GM23338 (cell line): ENCODE measurements at regions not wholly inside any gene's neighbourhood (a gene's known extent, or its start where the extent isn't known, plus 50 kb on each side); places are given as distances from the start of the nearest gene placed in this dataset.
"Not testable (repeated sequence)": the region's sequence is repeated elsewhere in the genome, so short reads cannot be mapped to it uniquely, and the experiment has no call there.

Experiments used
- ATAC-seq: fragments of 200-7000 bp; cut with Tn5 transposase; 3 replicates; pipeline ENCODE4 v1.9.1; 2020
- DNase-seq: peaks from one replicate; pipeline ENCODE4 v3.0.0-alpha.2; 2015; ENCODE audit warnings: low spot score
- H2AFZ ChIP-seq: fragments of 200-600 bp; sonication (generic); 2 replicates; pipeline ENCODE4 v1.8.0; 2016; ENCODE audit warnings: antibody characterized with exemption, mild to moderate bottlenecking, moderate library complexity
- H3F3A ChIP-seq: fragments of 200-600 bp; sonication (generic); replicated peaks from 2 replicates; pipeline ENCODE4 v1.8.0; 2017; ENCODE audit warnings: antibody characterized with exemption, mixed run types, low read depth
- H3K27ac ChIP-seq: fragments of 200-600 bp; sonication (generic); 2 replicates; pipeline ENCODE4 v1.6.1; 2016; ENCODE audit warnings: low read depth
- H3K27me3 ChIP-seq: fragments of 200-600 bp; sonication (generic); 2 replicates; pipeline ENCODE4 v1.8.0; 2016; ENCODE audit warnings: mild to moderate bottlenecking, mixed run types, moderate library complexity; ENCODE audit not compliant: insufficient read depth
- H3K36me3 ChIP-seq: fragments of 200-600 bp; sonication (generic); 2 replicates; pipeline ENCODE4 v1.8.0; 2016; ENCODE audit warnings: mild to moderate bottlenecking; ENCODE audit not compliant: insufficient read depth
- H3K4me1 ChIP-seq: fragments of 200-600 bp; sonication (generic); 2 replicates; pipeline ENCODE4 v1.8.0; 2016; ENCODE audit warnings: mild to moderate bottlenecking, moderate library complexity; ENCODE audit not compliant: insufficient read depth
- H3K4me2 ChIP-seq: fragments of 200-600 bp; sonication (generic); 2 replicates; pipeline ENCODE4 v1.7.1; 2017; ENCODE audit warnings: mixed run types
- H3K4me3 ChIP-seq: fragments of 200-600 bp; sonication (generic); 2 replicates; pipeline ENCODE4 v1.6.1; 2016; ENCODE audit warnings: mixed run types
- H3K79me2 ChIP-seq: fragments of 200-600 bp; sonication (generic); replicated peaks from 2 replicates; pipeline ENCODE4 v1.8.0; 2017; ENCODE audit warnings: mild to moderate bottlenecking; ENCODE audit not compliant: insufficient read depth
- H3K9me2 ChIP-seq: fragments of 200-600 bp; sonication (generic); 2 replicates; pipeline ENCODE4 v1.8.0; 2017; ENCODE audit not compliant: insufficient read depth
- H4K20me1 ChIP-seq: fragments of 200-600 bp; sonication (generic); replicated peaks from 2 replicates; pipeline ENCODE4 v1.8.0; 2017; ENCODE audit warnings: mild to moderate bottlenecking; ENCODE audit not compliant: insufficient read depth
- H3K27ac Mint-ChIP-seq: 2 replicates; pipeline ENCODE4 v1.8.0; 2020; ENCODE audit warnings: inconsistent platforms, mild to moderate bottlenecking, moderate library complexity, mixed read lengths
- H3K27me3 Mint-ChIP-seq: 3 replicates; pipeline ENCODE4 v1.8.0; 2022; ENCODE audit warnings: low read depth, mild to moderate bottlenecking, moderate library complexity, mixed read lengths, inconsistent platforms; ENCODE audit not compliant: insufficient read depth, poor library complexity
- H3K36me3 Mint-ChIP-seq: 3 replicates; pipeline ENCODE4 v1.8.0; 2021; ENCODE audit warnings: low read depth, mild to moderate bottlenecking, inconsistent platforms, moderate library complexity, mixed read lengths
- H3K4me1 Mint-ChIP-seq: 3 replicates; pipeline ENCODE4 v1.8.0; 2020; ENCODE audit warnings: mild to moderate bottlenecking, inconsistent platforms, mixed read lengths
- H3K4me3 Mint-ChIP-seq: 3 replicates; pipeline ENCODE4 v1.8.0; 2021; ENCODE audit warnings: moderate library complexity, mild to moderate bottlenecking, inconsistent platforms, mixed read lengths
- H3K9me3 Mint-ChIP-seq: 3 replicates; pipeline ENCODE4 v1.8.0; 2020; ENCODE audit warnings: moderate library complexity, mild to moderate bottlenecking, inconsistent platforms, mixed read lengths
- CREB1 ChIP-seq: fragments of 250-450 bp; sonication (Bioruptor Pico); IDR thresholded peaks from 2 replicates; pipeline ENCODE4 v1.5.0; 2020; ENCODE audit warnings: low read depth, mild to moderate bottlenecking, moderate library complexity
- CTCF ChIP-seq, 2 experiments: fragments of 200-600 bp in 1 of 2; sonication (generic) in 1 of 2; conservative IDR thresholded peaks; 2 replicates each; pipeline versions ENCODE4 v1.5.1 to v1.6.1; 2016 to 2017; ENCODE audit warnings: antibody characterized with exemption in 2 of 2, low read depth in 2 of 2, mild to moderate bottlenecking in 2 of 2, moderate library complexity in 1 of 2
- EZH2 ChIP-seq: fragments of 200-600 bp; sonication (generic); IDR thresholded peaks from one replicate; pipeline ENCODE4 v1.8.0; 2017; ENCODE audit warnings: antibody characterized with exemption, mild to moderate bottlenecking, low read depth; ENCODE audit not compliant: unreplicated experiment
- EZH2phosphoT487 ChIP-seq: fragments of 200-600 bp; sonication (generic); IDR thresholded peaks from one replicate; pipeline ENCODE4 v1.8.1; 2018; ENCODE audit warnings: antibody characterized with exemption; ENCODE audit not compliant: unreplicated experiment
- JUNB ChIP-seq: IDR thresholded peaks from one replicate; pipeline ENCODE4 v1.6.1; 2016; ENCODE audit warnings: antibody characterized with exemption; ENCODE audit not compliant: unreplicated experiment
- NANOG ChIP-seq: IDR thresholded peaks from 2 replicates; pipeline ENCODE4 v1.6.1; 2016; ENCODE audit warnings: antibody characterized with exemption, borderline replicate concordance
- POLR2AphosphoS5 ChIP-seq: IDR thresholded peaks from 2 replicates; pipeline ENCODE4 v1.6.1; 2016; ENCODE audit warnings: antibody characterized with exemption, low read depth
- STAT1 ChIP-seq: IDR thresholded peaks from one replicate; pipeline ENCODE4 v1.6.1; 2016; ENCODE audit warnings: antibody characterized with exemption; ENCODE audit not compliant: unreplicated experiment
- ZNF331 ChIP-seq: fragments of 250-450 bp; sonication (Bioruptor Pico); IDR thresholded peaks from 2 replicates; pipeline ENCODE4 v1.5.0; 2020; ENCODE audit warnings: low read depth, mild to moderate bottlenecking, moderate library complexity
- TF ChIP-seq, protein P1 (sequence below): IDR thresholded peaks from one replicate; pipeline ENCODE4 v1.6.1; 2018; ENCODE audit warnings: antibody characterized with exemption; ENCODE audit not compliant: unreplicated experiment
- TF ChIP-seq, protein P2 (sequence below): IDR thresholded peaks from 2 replicates; pipeline ENCODE4 v1.6.1; 2016; ENCODE audit warnings: antibody characterized with exemption

DNA sequence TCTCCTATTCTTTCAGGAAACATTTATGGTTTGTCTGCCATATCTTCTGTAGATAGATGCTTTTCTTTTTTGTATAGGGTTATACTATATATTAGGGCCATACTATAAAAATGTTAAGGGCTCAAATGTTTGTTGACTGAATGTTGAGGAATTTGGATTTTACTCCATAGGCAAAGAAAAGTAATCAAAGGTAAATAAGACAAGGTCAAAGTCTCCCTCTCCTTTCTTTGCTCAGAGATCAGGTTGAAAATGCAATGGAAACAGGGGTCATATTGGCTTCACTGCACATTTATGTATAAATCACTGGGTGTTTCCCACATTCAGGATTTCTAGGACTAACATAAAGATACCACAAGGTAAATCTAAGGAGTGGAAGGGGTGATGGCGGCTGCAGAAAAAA, 291.4 kb upstream of the FZD8 start:
- Mint-ChIP-seq H3K4me1 (peaks cover 9% of the 10 kb centered on the region), H3K27me3 (peaks cover 4% of the 10 kb centered on the region), H3K4me3 (no peak overlapping the region), H3K9me3 (no peaks in the 10 kb centered on the region; the same call in 2 of the 3 replicates), H3K27ac (no peak overlapping the region), H3K36me3 (no peaks in the 10 kb centered on the region)
- Histone ChIP-seq H3K36me3 (no peaks in the 10 kb centered on the region), H3K27me3 (no peaks in the 10 kb centered on the region), H3K4me2 (no peak overlapping the region), H3K9me2 (peaks cover 4% of the 10 kb centered on the region), H3K27ac (no peak overlapping the region), H3F3A (no peaks in the 10 kb centered on the region), H3K4me3 (no peak overlapping the region), H4K20me1 (no peaks in the 10 kb centered on the region), H3K79me2 (no peaks in the 10 kb centered on the region), H2AFZ (no peak overlapping the region), H3K4me1 (peaks cover 8% of the 10 kb centered on the region; the same call in 1 of the 2 replicates)
- DNase-seq (no peak), ATAC-seq (no peak)
- TF ChIP-seq JUNB (no peak), CREB1 (CRISPR knock-in tag) (no peak), STAT1 (no peak), EZH2 (no peak), POLR2AphosphoS5 (no peak), CTCF (conservative IDR thresholded peaks at IDR 0.05; ENCODE audit: low read depth in 2 of 2) (no peak)

DNA sequence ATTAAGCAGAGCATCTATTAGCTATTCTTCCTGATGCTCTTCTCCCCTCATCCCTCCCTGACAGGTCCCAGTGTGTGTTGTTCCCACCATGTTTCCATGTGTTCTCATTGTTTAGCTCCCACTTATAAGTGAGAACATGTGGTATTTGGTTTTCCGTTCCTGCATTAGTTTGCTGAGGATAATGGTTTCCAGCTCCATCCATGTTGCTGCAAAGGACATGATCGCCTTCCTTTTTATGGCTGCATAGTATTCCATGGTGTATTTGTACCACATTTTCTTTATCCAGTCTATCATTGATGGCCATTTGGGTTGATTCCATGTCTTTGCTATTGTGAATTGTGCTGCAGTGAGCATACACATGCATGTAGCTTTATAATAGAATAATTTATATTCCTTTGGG, 287.9 kb upstream of the FZD8 start:
- not testable (repeated sequence) for H3K4me3 ChIP-seq

GRCh38 chr10:35928748-35929147, 286.7 kb upstream of the FZD8 start:
- no peak overlapping the region for H3K4me2 ChIP-seq
- H3F3A ChIP-seq: no peaks in the 10 kb centered on the region
- H3K4me1 ChIP-seq: peaks cover 8% of the 10 kb centered on the region
- DNase-seq (no peak), ATAC-seq (no peak)
- Mint-ChIP-seq H3K36me3 (no peaks in the 10 kb centered on the region), H3K9me3 (no peaks in the 10 kb centered on the region), H3K27ac (no peak overlapping the region), H3K4me1 (peaks cover 36% of the 10 kb centered on the region), H3K27me3 (peaks cover 3% of the 10 kb centered on the region), H3K4me3 (no peak overlapping the region)
- no peaks in the 10 kb centered on the region for H4K20me1 ChIP-seq
- no peaks in the 10 kb centered on the region; the same call in 1 of the 2 replicates for H3K9me2 ChIP-seq
- no peak overlapping the region for H3K27ac ChIP-seq
- no peak overlapping the region for H2AFZ ChIP-seq
- no peaks in the 10 kb centered on the region for H3K36me3 ChIP-seq
- no peak overlapping the region for H3K4me3 ChIP-seq
- H3K27me3 ChIP-seq: no peaks in the 10 kb centered on the region
- no peaks in the 10 kb centered on the region for H3K79me2 ChIP-seq
- TF ChIP-seq EZH2: no peak
- TF ChIP-seq CREB1 (CRISPR knock-in tag): no peak
- no peak for TF ChIP-seq ZNF331
- TF ChIP-seq, protein P1, sequence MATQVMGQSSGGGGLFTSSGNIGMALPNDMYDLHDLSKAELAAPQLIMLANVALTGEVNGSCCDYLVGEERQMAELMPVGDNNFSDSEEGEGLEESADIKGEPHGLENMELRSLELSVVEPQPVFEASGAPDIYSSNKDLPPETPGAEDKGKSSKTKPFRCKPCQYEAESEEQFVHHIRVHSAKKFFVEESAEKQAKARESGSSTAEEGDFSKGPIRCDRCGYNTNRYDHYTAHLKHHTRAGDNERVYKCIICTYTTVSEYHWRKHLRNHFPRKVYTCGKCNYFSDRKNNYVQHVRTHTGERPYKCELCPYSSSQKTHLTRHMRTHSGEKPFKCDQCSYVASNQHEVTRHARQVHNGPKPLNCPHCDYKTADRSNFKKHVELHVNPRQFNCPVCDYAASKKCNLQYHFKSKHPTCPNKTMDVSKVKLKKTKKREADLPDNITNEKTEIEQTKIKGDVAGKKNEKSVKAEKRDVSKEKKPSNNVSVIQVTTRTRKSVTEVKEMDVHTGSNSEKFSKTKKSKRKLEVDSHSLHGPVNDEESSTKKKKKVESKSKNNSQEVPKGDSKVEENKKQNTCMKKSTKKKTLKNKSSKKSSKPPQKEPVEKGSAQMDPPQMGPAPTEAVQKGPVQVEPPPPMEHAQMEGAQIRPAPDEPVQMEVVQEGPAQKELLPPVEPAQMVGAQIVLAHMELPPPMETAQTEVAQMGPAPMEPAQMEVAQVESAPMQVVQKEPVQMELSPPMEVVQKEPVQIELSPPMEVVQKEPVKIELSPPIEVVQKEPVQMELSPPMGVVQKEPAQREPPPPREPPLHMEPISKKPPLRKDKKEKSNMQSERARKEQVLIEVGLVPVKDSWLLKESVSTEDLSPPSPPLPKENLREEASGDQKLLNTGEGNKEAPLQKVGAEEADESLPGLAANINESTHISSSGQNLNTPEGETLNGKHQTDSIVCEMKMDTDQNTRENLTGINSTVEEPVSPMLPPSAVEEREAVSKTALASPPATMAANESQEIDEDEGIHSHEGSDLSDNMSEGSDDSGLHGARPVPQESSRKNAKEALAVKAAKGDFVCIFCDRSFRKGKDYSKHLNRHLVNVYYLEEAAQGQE: no peak
- no peak for TF ChIP-seq NANOG
- TF ChIP-seq, protein P2, sequence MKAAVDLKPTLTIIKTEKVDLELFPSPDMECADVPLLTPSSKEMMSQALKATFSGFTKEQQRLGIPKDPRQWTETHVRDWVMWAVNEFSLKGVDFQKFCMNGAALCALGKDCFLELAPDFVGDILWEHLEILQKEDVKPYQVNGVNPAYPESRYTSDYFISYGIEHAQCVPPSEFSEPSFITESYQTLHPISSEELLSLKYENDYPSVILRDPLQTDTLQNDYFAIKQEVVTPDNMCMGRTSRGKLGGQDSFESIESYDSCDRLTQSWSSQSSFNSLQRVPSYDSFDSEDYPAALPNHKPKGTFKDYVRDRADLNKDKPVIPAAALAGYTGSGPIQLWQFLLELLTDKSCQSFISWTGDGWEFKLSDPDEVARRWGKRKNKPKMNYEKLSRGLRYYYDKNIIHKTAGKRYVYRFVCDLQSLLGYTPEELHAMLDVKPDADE: no peak
- TF ChIP-seq CTCF (conservative IDR thresholded peaks at IDR 0.05; ENCODE audit: low read depth in 2 of 2): no peak
- TF ChIP-seq EZH2phosphoT487: no peak

More for the DNA sequence above, 287.9 kb upstream of the FZD8 start:
- not testable (repeated sequence) for H3K4me3 Mint-ChIP-seq, H4K20me1 ChIP-seq, H3K36me3 Mint-ChIP-seq, H3K36me3 ChIP-seq, DNase-seq, H3K9me2 ChIP-seq, H3K4me2 ChIP-seq, H3F3A ChIP-seq, H3K79me2 ChIP-seq, H3K9me3 Mint-ChIP-seq, H3K27ac Mint-ChIP-seq, ATAC-seq, H3K27ac ChIP-seq, H3K27me3 Mint-ChIP-seq, H2AFZ ChIP-seq, H3K27me3 ChIP-seq
- H3K4me1 Mint-ChIP-seq: peaks cover 39% of the 10 kb centered on the region
- H3K4me1 ChIP-seq: peaks cover 16% of the 10 kb centered on the region
